Keratinocyte (primary cell): ENCODE measurements at regions not wholly inside any gene's neighbourhood (a gene's known extent, or its start where the extent isn't known, plus 50 kb on each side); places are given as distances from the start of the nearest gene placed in this dataset.

ENCODE experiments used
- EZH2 ChIP-seq: IDR thresholded peaks from one replicate; pipeline ENCODE4 v1.6.1; 2012; ENCODE audit warnings: inconsistent platforms, mild to moderate bottlenecking, low read length, moderate library complexity
- TF ChIP-seq, protein P1 (sequence below), 3 experiments: IDR thresholded peaks in 1 of 3; conservative IDR thresholded peaks in 1 of 3; optimal IDR thresholded peaks in 1 of 3; 2 replicates in 2 of 3; 3 replicates in 1 of 3; pipeline versions ENCODE3 to v1.5.1; 2011; ENCODE audit warnings: low read length in 3 of 3, mild to moderate bottlenecking in 3 of 3, moderate library complexity in 2 of 3, control low read depth in 1 of 3, inconsistent platforms in 1 of 3; ENCODE audit not compliant: insufficient read depth in 2 of 3; ENCODE audit errors: extremely low read depth in 1 of 3

DNA sequence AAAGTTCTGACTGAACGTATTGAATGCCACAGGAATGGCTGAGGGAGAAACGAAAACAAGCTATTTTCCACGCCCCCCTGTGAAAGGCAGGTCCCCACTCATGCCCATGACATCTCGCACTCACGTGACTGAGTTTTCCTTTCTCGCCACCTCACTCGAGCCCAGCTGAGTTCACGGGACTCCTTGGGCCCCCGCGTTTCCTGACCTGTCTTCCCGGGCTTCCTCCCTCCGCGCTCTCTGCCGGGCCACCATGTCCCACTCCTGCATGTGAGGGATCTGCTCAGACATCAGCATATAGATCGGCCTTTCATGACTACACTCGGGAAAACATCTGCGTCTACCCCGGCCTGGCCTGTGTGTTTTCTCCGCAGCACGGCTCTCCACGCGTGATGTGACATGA, 226.0 kb upstream of the ADARB2 start:
- TF ChIP-seq, protein P1, sequence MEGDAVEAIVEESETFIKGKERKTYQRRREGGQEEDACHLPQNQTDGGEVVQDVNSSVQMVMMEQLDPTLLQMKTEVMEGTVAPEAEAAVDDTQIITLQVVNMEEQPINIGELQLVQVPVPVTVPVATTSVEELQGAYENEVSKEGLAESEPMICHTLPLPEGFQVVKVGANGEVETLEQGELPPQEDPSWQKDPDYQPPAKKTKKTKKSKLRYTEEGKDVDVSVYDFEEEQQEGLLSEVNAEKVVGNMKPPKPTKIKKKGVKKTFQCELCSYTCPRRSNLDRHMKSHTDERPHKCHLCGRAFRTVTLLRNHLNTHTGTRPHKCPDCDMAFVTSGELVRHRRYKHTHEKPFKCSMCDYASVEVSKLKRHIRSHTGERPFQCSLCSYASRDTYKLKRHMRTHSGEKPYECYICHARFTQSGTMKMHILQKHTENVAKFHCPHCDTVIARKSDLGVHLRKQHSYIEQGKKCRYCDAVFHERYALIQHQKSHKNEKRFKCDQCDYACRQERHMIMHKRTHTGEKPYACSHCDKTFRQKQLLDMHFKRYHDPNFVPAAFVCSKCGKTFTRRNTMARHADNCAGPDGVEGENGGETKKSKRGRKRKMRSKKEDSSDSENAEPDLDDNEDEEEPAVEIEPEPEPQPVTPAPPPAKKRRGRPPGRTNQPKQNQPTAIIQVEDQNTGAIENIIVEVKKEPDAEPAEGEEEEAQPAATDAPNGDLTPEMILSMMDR (optimal IDR thresholded peaks at IDR 0.05 in 1 of 3, IDR thresholded peaks at IDR 0.05 in 1 of 3, conservative IDR thresholded peaks at IDR 0.05 in 1 of 3; ENCODE audit: extremely low read depth in 1 of 3, insufficient read depth in 2 of 3, low read length in 3 of 3), result no peak
- no peak for TF ChIP-seq EZH2
